GM19025 (cell line): ENCODE measurements at regions not wholly inside any gene's neighbourhood (a gene's known extent, or its start where the extent isn't known, plus 50 kb on each side); places are given as distances from the start of the nearest gene placed in this dataset.
"Not testable (repeated sequence)": the region's sequence is repeated elsewhere in the genome, so short reads cannot be mapped to it uniquely, and the experiment has no call there.

Experiments used
- ATAC-seq: cut with Tn5 transposase; IDR thresholded peaks from one replicate; pipeline ENCODE4 v1.9.1; 2021; ENCODE audit warnings: mild to moderate bottlenecking, low read depth, moderate library complexity; ENCODE audit not compliant: unreplicated experiment

DNA sequence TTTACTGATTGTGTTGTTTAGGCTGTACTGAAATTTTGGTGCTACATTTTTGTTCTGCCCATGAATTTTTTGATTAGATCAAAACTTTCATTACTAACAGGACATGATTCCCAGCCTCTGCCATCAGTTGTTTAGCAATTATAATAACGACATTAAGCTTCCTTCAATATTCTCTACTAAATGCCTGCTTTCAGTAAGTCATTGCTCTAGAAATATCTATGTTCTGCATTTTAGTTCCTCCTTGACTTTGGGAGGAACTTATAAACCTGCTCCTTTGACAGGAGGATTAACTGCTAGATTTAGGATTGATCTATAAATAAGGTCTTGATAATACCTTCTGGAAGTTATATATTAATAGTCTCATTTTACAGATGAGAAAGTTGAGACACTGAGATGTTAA, 269.1 kb downstream of the RAP2B start:
- ATAC-seq = no peak

GRCh38 chr3:153437666-153438065, 275.6 kb downstream of the RAP2B start:
- no peak for ATAC-seq

GRCh38 chr3:153438271-153438670, 276.2 kb downstream of the RAP2B start:
- ATAC-seq = no peak

GRCh38 chr3:153439780-153440179, 277.8 kb downstream of the RAP2B start:
- ATAC-seq = no peak

GRCh38 chr3:153440311-153440710, 278.3 kb downstream of the RAP2B start:
- no peak for ATAC-seq

GRCh38 chr3:153442386-153442785, 280.4 kb downstream of the RAP2B start:
- ATAC-seq = no peak

DNA sequence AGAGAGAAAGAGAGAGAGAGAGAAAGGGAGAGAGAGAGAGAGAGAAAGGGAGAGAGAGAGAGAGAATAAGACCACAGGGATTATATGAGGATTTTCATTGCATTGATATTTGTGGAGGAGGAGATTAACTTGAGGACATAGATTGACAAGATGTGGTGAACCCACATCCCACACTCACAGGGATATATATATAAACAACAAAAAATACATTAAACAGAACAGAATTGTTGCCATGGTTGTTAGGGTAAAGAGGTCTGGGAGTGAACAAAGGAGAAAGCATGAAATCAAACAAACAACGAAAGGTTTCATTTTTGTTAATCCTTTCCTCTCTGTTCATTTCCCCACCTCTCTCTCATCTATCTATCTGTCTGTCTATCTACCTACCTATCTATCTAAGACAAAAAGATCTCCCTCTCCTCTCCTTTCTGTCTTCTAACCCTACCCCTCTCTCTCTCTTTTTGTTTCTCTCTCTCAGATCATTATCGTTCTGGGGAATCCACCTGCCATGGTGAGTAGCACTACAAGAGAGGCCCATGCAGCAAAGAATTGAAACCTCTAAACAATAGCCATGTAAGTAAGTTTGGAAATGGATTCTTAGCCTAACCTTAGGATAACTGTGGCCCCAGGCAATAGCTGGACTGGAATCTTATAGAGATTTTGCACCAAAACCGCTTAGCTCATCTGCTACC, 280.9 kb downstream of the RAP2B start:
- ATAC-seq = no peak

DNA sequence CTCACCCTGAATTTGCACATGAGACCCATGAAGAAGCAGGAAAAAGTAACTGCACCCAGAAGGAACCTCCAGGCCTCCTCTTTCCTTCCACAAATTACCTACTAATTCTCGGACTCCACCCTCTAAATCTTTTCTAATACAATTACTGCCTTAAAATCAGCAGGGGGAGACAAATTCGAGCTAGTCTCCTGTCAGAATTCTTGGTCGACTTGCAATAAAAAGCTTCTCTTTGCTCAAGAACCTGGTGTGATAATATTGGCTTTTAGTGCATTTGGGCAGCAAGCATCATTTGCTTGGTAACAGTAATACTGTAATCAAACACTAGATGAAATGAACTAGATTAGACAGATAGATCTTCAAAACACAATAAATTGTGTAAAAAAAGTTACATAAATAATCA, 281.9 kb downstream of the RAP2B start:
- no peak for ATAC-seq

- no peak for ATAC-seq
These were observed 283.8 kb downstream of the RAP2B start for GRCh38 chr3:153445817-153446216.

GRCh38 chr3:153448151-153448829, 286.3 kb downstream of the RAP2B start:
- ATAC-seq = no peak

- no peak for ATAC-seq
These were observed 295.0 kb downstream of the RAP2B start for GRCh38 chr3:153456833-153457545.

DNA sequence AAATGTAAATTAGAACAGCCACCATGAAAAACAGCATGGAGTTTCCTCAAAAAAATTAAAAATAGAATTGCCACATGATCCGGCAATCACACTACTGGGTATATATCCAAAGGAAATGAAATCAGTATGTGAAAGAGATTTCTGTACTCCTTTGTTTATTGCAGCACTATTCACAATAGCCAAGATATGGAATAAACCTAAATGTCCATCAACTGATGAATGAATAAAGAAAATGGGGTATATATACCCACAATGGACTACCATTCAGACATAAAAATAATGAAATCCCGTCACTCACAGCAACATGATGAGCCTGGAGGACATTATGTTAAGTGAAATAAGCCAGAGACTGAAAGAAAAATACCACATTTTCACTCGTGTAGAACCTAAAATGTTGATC, 296.9 kb downstream of the RAP2B start:
- no peak for ATAC-seq

DNA sequence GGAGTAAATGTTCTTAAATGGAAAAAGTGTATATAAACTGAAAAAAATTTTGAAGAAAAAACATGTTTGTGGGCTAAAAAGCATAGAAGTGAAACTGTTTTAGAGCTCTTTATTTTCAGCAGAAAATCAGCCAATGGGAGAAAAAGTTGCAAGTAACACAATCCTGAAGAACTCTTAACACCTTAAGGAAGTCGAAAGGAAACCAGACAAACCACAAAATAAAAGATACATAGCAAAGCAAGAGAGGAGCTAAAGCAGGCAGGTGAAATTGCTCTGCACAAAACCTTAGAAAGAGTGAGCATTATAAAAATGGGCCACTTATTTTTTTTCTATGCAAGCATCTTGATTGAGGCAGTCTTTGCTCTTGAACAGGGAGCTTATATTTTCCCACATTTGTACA, 300.5 kb downstream of the RAP2B start:
- ATAC-seq = no peak

DNA sequence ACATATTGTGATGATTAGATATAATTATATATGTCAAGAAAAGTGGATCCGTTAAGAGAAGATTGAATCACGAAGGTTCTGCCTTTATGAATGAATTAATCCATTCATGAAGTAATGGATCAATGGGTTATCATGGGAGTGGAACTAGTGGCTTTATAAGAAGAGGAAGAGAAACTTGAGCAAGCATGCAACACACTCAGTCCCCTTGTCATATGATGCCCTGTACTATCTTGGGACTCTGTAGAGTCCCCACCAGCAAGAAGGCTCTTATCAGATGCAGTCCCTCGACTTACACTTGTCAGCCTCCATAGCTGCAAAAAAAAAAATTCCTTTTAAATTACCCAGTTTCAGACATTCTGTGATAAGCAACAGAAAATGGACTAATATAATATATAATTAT, 301.9 kb downstream of the RAP2B start:
- ATAC-seq = no peak

DNA sequence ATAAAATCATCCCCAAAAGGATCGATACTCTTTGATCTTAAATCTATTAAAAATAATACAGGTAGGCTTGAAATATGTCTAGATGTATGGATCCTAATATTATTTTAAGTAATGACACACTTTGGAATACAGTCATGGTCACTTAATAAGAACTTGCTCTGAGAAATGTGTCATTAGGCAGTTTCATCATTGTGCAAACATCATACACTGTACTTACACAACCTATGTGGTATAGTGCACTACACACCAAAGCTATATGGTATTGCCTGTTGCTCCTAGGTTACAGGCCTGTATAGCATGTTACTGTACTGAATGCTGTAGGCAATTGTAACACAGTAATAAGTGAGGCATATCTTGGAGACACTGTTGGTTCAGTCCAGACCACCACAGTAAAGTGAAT, 307.1 kb downstream of the RAP2B start:
- no peak for ATAC-seq

GRCh38 chr3:153484842-153485241, 322.8 kb downstream of the RAP2B start:
- no peak for ATAC-seq

- ATAC-seq = no peak
These were observed 333.4 kb downstream of the RAP2B start for GRCh38 chr3:153495422-153495821.

- ATAC-seq = no peak
These were observed 340.7 kb downstream of the RAP2B start for GRCh38 chr3:153502682-153503081.

DNA sequence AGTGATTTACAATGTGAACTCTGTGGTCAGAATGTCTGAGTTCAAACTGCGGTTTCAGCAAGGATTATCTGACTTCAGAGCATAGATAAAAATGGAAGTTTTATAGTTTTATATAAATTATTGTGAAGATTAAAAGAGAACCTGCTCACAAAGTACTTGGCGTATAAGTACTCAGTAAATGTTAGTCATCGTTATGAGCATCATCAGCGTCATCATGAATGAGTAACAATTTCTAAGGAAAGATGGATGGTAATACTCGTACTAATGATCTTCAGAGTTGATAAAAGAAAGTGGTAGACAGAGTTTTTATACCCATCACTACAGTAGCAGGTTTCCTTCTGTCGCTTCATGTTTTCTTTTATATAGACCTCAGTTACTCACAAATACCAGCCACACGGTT, 341.8 kb downstream of the RAP2B start:
- no peak for ATAC-seq

GRCh38 chr3:153506205-153506604, 344.2 kb downstream of the RAP2B start:
- not testable (repeated sequence) for ATAC-seq

GRCh38 chr3:153506686-153507085, 344.7 kb downstream of the RAP2B start:
- not testable (repeated sequence) for ATAC-seq

DNA sequence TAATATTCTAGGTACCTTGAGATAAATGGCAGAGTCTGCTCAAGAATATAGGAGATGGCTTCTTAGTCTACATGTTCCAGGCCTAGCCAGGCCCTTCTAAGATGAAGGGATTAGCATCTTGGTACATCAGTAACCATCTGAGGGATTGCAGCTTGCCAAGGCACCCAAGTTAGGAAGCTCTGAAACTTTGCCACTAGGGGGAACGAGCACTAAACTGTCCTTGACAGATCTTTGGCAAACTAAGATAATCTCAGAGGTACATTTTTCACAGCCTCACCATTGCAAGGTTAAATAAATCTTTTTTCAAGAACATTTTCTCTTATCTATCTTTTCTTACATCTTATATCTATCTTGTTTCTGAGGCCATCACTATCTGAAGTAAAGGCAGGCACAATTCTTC, 351.2 kb downstream of the RAP2B start:
- ATAC-seq = no peak
